Activated CD4-positive, alpha-beta T cell treated with anti-CD3 and anti-CD28 coated beads, Interleukin-2, amount 10 ng/mL, durations not matched to agents 7 days and 5 days (primary cell): ENCODE measurements at regions not wholly inside any gene's neighbourhood (a gene's known extent, or its start where the extent isn't known, plus 50 kb on each side); places are given as distances from the start of the nearest gene placed in this dataset.
"Not testable (repeated sequence)": the region's sequence is repeated elsewhere in the genome, so short reads cannot be mapped to it uniquely, and the experiment has no call there.

ENCODE experiments used
- CTCF ChIA-PET: fragments of 350-600 bp; sonication (Branson Sonifier 250); formaldehyde crosslinking; loops from one replicate; lab custom pipeline; 2021; ENCODE audit warnings: antibody characterized with exemption; lab: Charles Lee
- POLR2A ChIA-PET: fragments of 350-600 bp; sonication (Branson Sonifier 250); formaldehyde crosslinking; loops from one replicate; lab custom pipeline; 2021; ENCODE audit warnings: antibody characterized with exemption; lab: Charles Lee
- DNase-seq: peaks from one replicate; pipeline ENCODE4 v3.0.0-alpha.2; 2020
- H3K27ac Mint-ChIP-seq: one replicate; pipeline ENCODE4 v1.8.0; 2021; ENCODE audit warnings: mild to moderate bottlenecking, moderate library complexity, mixed read lengths
- H3K27me3 Mint-ChIP-seq: one replicate; pipeline ENCODE4 v1.8.0; 2021; ENCODE audit warnings: mixed read lengths
- H3K36me3 Mint-ChIP-seq: one replicate; pipeline ENCODE4 v1.8.0; 2021; ENCODE audit warnings: low read depth, mixed read lengths
- H3K4me1 Mint-ChIP-seq: one replicate; pipeline ENCODE4 v1.8.0; 2021; ENCODE audit warnings: mixed read lengths
- H3K4me3 Mint-ChIP-seq: one replicate; pipeline ENCODE4 v1.8.0; 2021; ENCODE audit warnings: mild to moderate bottlenecking, moderate library complexity, mixed read lengths
- H3K9me3 Mint-ChIP-seq: one replicate; pipeline ENCODE4 v1.8.0; 2021; ENCODE audit warnings: mixed read lengths

DNA sequence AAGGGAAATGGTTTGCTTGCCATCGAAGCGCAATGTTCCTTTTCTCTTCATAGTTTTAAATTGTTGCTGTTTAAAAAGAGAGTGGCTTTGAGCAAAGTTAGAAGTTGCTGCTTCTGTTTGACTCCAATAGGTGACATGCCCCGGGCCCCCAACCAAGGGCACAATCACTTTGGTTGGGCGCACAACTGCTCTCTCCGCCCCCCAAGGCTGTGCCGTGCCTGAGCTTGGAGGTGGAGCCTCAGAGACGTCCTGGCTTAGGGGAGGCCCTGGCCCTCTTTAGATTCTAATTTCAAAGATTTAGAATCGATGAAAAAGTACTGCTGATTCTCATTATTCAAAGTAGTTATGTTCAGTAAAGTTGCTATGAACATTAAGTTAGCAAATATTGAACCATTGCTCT is 725.9 kb downstream of the COL12A1 start:
- H3K27ac Mint-ChIP-seq, result no peak overlapping the region
- no peaks in the 10 kb centered on the region for H3K27me3 Mint-ChIP-seq
- H3K9me3 Mint-ChIP-seq, result no peaks in the 10 kb centered on the region
- no peak for DNase-seq
- POLR2A ChIA-PET, result no interaction called here
- H3K4me1 Mint-ChIP-seq, result no peaks in the 10 kb centered on the region
- H3K4me3 Mint-ChIP-seq, result no peak overlapping the region
- CTCF ChIA-PET, result no interaction called here
- H3K36me3 Mint-ChIP-seq, result no peaks in the 10 kb centered on the region

DNA sequence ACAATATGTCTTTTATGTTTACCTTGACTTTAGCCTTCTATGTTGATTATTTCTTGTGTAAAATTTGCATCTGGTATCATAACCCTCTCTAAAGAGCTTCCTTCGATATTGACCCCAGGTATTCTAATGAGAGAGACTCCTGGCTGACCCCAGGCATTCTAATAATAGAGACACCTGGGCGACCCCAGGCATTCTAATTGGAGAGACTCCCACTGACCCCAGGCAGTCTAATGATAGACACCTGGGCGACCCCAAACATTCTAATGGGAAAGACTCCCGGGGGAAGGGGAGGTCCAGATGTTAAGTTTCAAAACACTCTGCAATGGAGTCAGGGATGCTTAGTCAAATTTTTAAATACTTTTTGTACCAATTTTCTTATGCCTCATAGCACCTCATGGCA is 726.4 kb downstream of the COL12A1 start:
- H3K4me3 Mint-ChIP-seq, result no peak overlapping the region

DNA sequence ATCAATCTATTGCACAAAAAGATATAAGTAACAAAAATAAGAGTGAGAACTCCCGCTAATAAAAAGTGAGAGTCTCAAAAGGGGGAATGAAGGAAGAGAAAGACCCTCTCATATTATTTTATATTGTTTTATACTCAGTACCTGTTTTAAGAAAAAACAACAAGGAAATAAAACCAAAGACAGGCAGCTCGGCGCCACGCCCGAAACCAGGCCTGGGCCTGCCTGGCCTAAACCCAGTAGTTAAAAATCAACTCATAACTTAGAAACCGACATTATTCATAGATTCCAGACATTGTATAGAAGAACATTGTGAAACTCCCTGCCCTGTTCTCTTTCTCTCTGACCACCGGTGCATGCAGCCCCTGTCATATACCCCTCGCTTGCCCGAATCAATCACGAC is 731.8 kb downstream of the COL12A1 start:
- H3K27ac Mint-ChIP-seq, CTCF ChIA-PET, H3K9me3 Mint-ChIP-seq, DNase-seq, H3K27me3 Mint-ChIP-seq, H3K4me3 Mint-ChIP-seq, H3K36me3 Mint-ChIP-seq, H3K4me1 Mint-ChIP-seq: not testable (repeated sequence)
- POLR2A ChIA-PET, result interaction anchor here (0.7 kb wide), 1 partner anchor 860 kb away, joined by 3 read pairs; no protein-coding TSS in a partner anchor

More for the DNA sequence above, 726.4 kb downstream of the COL12A1 start:
- CTCF ChIA-PET, result no interaction called here
- no peaks in the 10 kb centered on the region for H3K36me3 Mint-ChIP-seq
- H3K27ac Mint-ChIP-seq, result no peak overlapping the region
- POLR2A ChIA-PET, result no interaction called here
- H3K9me3 Mint-ChIP-seq, result no peaks in the 10 kb centered on the region
- H3K4me1 Mint-ChIP-seq, result no peaks in the 10 kb centered on the region
- DNase-seq, result no peak
- no peaks in the 10 kb centered on the region for H3K27me3 Mint-ChIP-seq

- H3K27me3 Mint-ChIP-seq, H3K4me1 Mint-ChIP-seq, DNase-seq, H3K9me3 Mint-ChIP-seq, H3K4me3 Mint-ChIP-seq, H3K36me3 Mint-ChIP-seq, H3K27ac Mint-ChIP-seq, CTCF ChIA-PET, POLR2A ChIA-PET: not testable (repeated sequence)
These were observed 737.3 kb downstream of the COL12A1 start for GRCh38 chr6:74468552-74468951.

DNA sequence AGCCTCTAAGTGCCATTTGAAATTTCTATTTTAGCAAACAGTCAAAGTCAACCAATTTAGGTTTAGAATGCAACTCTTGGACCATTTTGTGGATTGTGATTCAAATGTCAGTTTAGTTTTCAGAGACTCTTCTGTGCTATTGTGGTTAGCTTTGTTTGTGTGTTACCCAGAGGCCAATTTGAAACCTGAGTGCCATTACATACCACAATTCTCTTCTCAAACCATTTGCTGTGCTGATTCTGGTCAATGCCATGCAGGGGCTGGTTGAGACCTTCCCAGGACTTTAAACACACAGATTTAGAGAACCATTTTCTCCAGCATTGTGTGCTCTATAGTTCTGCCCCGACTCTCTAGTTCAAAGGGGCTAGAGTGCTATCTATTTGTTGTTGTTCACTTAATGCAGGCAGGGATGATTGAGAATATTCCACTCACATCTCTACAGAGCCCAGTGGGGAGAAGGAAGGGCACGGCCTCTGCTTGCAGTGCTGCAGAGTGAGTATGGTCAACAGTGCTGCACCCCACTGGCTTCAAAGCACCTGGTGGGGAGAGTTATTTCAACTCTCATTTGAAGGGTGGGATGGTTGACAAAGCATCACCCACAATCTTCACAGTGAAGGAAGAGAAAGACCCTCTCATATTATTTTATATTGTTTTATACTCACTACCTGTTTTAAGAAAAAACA is 738.2 kb downstream of the COL12A1 start:
- CTCF ChIA-PET, result no interaction called here
- POLR2A ChIA-PET, result no interaction called here
- no peak for DNase-seq
- Mint-ChIP-seq H3K27me3 (no peaks in the 10 kb centered on the region), H3K36me3 (no peaks in the 10 kb centered on the region), H3K4me3 (no peak overlapping the region), H3K4me1 (no peaks in the 10 kb centered on the region), H3K9me3 (peaks cover 3% of the 10 kb centered on the region), H3K27ac (no peak overlapping the region)

GRCh38 chr6:74466572-74466971 is 739.3 kb downstream of the COL12A1 start:
- ChIA-PET POLR2A (no interaction called here), CTCF (no interaction called here)
- H3K27me3 Mint-ChIP-seq, result no peaks in the 10 kb centered on the region
- H3K4me1 Mint-ChIP-seq, result no peaks in the 10 kb centered on the region
- no peaks in the 10 kb centered on the region for H3K36me3 Mint-ChIP-seq
- DNase-seq, result no peak
- no peak overlapping the region for H3K4me3 Mint-ChIP-seq
- H3K27ac Mint-ChIP-seq, result no peak overlapping the region
- peaks cover 3% of the 10 kb centered on the region for H3K9me3 Mint-ChIP-seq

DNA sequence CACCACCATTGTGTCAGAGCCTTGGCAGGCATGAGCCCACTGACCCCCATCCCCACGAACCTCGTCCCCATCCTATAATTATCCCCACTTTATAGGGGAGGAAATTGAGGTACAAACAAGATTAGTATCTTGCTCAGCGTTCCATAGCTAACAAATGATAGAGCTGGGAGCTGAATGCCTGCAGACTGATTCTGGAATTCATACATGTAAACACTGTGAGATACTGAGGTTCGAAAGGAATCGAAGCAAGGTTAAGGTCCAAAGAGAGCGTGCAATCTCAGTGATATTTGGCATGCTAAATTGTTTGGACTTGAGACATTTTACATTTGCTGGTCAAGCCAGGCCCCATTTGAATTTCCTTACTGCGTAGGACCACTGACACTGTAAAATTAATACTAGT is 746.6 kb downstream of the COL12A1 start:
- no peak for DNase-seq
- Mint-ChIP-seq H3K4me3 (no peak overlapping the region), H3K27ac (no peak overlapping the region), H3K27me3 (no peaks in the 10 kb centered on the region), H3K9me3 (peaks cover 6% of the 10 kb centered on the region), H3K36me3 (no peaks in the 10 kb centered on the region), H3K4me1 (no peaks in the 10 kb centered on the region)
- POLR2A ChIA-PET, result no interaction called here
- CTCF ChIA-PET, result no interaction called here

GRCh38 chr6:74458536-74458935 is 747.3 kb downstream of the COL12A1 start:
- CTCF ChIA-PET, result no interaction called here

DNA sequence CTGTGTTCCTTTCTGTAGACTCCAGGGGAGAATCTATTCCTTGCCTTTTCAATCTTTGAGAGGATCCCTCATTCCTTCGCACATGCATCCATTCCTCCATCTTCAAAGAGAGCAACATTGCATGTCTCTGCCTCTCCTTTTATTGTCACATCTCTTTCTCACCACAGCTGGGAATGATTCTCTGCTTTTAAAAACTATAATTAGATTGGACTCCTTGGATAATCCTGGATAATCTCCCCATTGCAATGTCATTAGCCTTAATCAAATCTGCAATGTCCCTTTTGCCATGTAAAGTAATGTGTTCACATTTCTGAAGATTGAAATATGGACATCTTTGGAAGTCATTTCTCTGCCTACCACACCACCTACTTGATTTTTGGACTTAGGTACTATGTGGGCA is 750.1 kb downstream of the COL12A1 start:
- Mint-ChIP-seq H3K9me3 (peaks cover 6% of the 10 kb centered on the region), H3K27ac (no peak overlapping the region), H3K4me1 (no peaks in the 10 kb centered on the region), H3K4me3 (no peak overlapping the region), H3K36me3 (no peaks in the 10 kb centered on the region), H3K27me3 (no peaks in the 10 kb centered on the region)
- CTCF ChIA-PET, result no interaction called here
- POLR2A ChIA-PET, result no interaction called here
- DNase-seq, result no peak

More at GRCh38 chr6:74458536-74458935, 747.3 kb downstream of the COL12A1 start:
- POLR2A ChIA-PET, result no interaction called here
- H3K9me3 Mint-ChIP-seq, result peaks cover 6% of the 10 kb centered on the region
- H3K4me3 Mint-ChIP-seq, result no peak overlapping the region
- no peaks in the 10 kb centered on the region for H3K36me3 Mint-ChIP-seq
- no peaks in the 10 kb centered on the region for H3K27me3 Mint-ChIP-seq
- no peak for DNase-seq
- no peak overlapping the region for H3K27ac Mint-ChIP-seq
- no peaks in the 10 kb centered on the region for H3K4me1 Mint-ChIP-seq

DNA sequence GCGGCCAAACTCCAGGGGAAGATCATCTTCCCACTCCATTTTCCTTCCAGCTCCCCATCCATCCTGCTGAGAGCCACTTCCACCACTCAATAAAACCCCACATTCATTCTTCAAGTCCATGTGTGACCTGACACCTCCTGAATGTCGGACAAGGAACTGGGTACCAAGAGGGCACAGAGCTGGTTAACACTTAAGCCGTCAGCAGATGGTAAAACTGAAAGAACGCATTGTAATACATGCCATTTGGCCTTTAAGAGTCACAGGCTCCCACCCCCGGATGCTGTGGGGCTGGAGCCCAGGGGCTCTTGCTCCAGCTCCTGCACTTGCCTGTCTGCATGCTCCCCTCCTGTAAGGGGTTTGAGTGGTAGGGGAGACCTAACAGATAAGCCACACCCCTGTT is 753.9 kb downstream of the COL12A1 start:
- ChIA-PET POLR2A (no interaction called here), CTCF (no interaction called here)
- H3K27ac Mint-ChIP-seq, result no peak overlapping the region
- DNase-seq, result no peak
- no peaks in the 10 kb centered on the region for H3K27me3 Mint-ChIP-seq
- H3K9me3 Mint-ChIP-seq, result no peaks in the 10 kb centered on the region
- no peak overlapping the region for H3K4me3 Mint-ChIP-seq
- no peaks in the 10 kb centered on the region for H3K4me1 Mint-ChIP-seq
- no peaks in the 10 kb centered on the region for H3K36me3 Mint-ChIP-seq

DNA sequence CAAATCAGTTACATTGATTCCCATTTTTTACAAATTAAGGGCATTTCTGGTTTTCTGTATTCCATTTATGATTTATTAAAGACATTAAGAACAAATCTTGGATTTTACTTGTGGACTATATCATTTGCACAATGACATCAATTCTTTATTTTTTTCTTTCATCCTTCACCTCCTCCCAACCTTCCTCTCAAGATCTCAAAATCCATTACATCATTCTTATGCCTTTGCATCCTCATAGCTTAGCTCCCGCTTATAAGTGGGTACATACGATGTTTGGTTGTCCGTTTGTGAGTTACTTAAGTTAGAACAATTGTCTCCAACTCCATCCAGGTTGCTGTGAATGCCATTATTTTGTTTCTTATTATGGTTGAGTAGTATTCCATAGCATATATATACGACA is 752.8 kb downstream of the CD109 start:
- CTCF ChIA-PET, result no interaction called here
- no peak overlapping the region for H3K27ac Mint-ChIP-seq
- DNase-seq, result no peak
- POLR2A ChIA-PET, result no interaction called here
- no peaks in the 10 kb centered on the region for H3K9me3 Mint-ChIP-seq
- no peaks in the 10 kb centered on the region for H3K27me3 Mint-ChIP-seq
- H3K4me3 Mint-ChIP-seq, result no peak overlapping the region
- H3K4me1 Mint-ChIP-seq, result no peaks in the 10 kb centered on the region
- H3K36me3 Mint-ChIP-seq, result no peaks in the 10 kb centered on the region

GRCh38 chr6:74447013-74447412 is 751.0 kb downstream of the CD109 start:
- ChIA-PET CTCF (no interaction called here), POLR2A (no interaction called here)
- Mint-ChIP-seq H3K4me3 (no peak overlapping the region), H3K36me3 (no peaks in the 10 kb centered on the region), H3K4me1 (no peaks in the 10 kb centered on the region), H3K27ac (no peak overlapping the region), H3K27me3 (no peaks in the 10 kb centered on the region), H3K9me3 (no peaks in the 10 kb centered on the region)
- no peak for DNase-seq

DNA sequence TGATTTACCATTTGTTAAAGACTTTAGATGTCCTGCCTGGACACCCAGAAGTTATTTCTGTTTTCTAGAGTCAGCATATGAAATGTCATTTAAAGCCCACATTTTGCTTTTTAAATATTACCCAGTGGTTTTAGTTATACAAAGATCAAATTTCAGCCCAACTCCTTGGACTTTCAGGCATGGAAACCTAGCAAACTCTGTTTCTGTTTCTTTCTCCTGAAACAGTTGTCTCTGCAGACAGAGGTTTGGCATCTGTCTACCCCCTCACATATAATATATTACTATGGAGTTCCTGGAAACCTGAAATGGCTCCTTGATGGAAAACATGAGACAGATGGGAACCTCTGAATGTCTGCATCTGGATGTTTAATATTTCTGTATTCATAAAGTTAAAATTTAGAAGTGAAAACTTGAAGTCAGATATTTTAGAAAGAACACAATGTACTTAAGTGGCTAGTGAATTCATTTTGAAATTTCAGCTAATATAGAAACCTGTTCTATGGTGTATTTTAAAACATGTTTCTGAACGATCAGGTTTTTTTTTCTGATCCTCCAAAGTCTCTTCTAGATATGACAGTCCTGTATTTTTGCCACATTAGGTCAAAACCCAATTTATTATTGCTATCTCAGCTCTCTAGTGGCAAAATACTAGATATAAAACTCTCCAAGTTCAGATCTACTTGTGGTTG is 743.3 kb downstream of the CD109 start:
- Mint-ChIP-seq H3K27me3 (no peaks in the 10 kb centered on the region), H3K36me3 (no peaks in the 10 kb centered on the region), H3K27ac (no peak overlapping the region), H3K4me3 (no peak overlapping the region), H3K9me3 (peaks cover 2% of the 10 kb centered on the region), H3K4me1 (no peaks in the 10 kb centered on the region)
- CTCF ChIA-PET, result no interaction called here
- no peak for DNase-seq
- POLR2A ChIA-PET, result no interaction called here

GRCh38 chr6:74438395-74438794 is 742.4 kb downstream of the CD109 start:
- H3K4me1 Mint-ChIP-seq, H3K27ac Mint-ChIP-seq, CTCF ChIA-PET, H3K9me3 Mint-ChIP-seq, POLR2A ChIA-PET, H3K27me3 Mint-ChIP-seq, H3K36me3 Mint-ChIP-seq, H3K4me3 Mint-ChIP-seq, DNase-seq: not testable (repeated sequence)
